ENCODE measurements at regions not wholly inside any gene's neighbourhood (a gene's known extent, or its start where the extent isn't known, plus 50 kb on each side); places are given as distances from the start of the nearest gene placed in this dataset.
A peak's percentile ranks its signal among the peaks of the same experiment; 100 is the strongest.

- Histone ChIP-seq H3K4me3 (ENCODE audit: low read depth in 1 of 2, low read length in 2 of 2) (no peak overlapping the region), H3K4me1 (ENCODE audit: control insufficient read depth in 1 of 2, insufficient read depth in 2 of 2, low read length in 2 of 2) (peaks cover 0 to 6% of the 10 kb centered on the region in 2 donors), H3K27me3 (ENCODE audit: low read depth, low read length) (no peaks in the 10 kb centered on the region), H3K36me3 (ENCODE audit: control insufficient read depth in 1 of 2, insufficient read depth in 2 of 2, low read length in 2 of 2) (no peaks in the 10 kb centered on the region), H3K9me3 (ENCODE audit: control insufficient read depth in 1 of 2, low read length in 2 of 2) (no peaks in the 10 kb centered on the region), H3K27ac (ENCODE audit: low read length) (peak overlapping the region; percentile 40)
Observed at GRCh38 chr15:39199076-39199475, 381.8 kb upstream of the THBS1 start.

GRCh38 chr15:39200586-39200985 is 380.3 kb upstream of the THBS1 start:
- no peaks in the 10 kb centered on the region for H3K36me3 ChIP-seq (ENCODE audit: control insufficient read depth in 1 of 2, insufficient read depth in 2 of 2, low read length in 2 of 2)
- H3K4me3 ChIP-seq (ENCODE audit: low read depth in 1 of 2, low read length in 2 of 2) = no peak overlapping the region
- peaks cover 0 to 10% of the 10 kb centered on the region in 2 donors for H3K4me1 ChIP-seq (ENCODE audit: control insufficient read depth in 1 of 2, insufficient read depth in 2 of 2, low read length in 2 of 2)
- H3K9me3 ChIP-seq (ENCODE audit: control insufficient read depth in 1 of 2, low read length in 2 of 2) = no peaks in the 10 kb centered on the region
- no peaks in the 10 kb centered on the region for H3K27me3 ChIP-seq (ENCODE audit: low read depth, low read length)
- H3K27ac ChIP-seq (ENCODE audit: low read length) = no peak overlapping the region

DNA sequence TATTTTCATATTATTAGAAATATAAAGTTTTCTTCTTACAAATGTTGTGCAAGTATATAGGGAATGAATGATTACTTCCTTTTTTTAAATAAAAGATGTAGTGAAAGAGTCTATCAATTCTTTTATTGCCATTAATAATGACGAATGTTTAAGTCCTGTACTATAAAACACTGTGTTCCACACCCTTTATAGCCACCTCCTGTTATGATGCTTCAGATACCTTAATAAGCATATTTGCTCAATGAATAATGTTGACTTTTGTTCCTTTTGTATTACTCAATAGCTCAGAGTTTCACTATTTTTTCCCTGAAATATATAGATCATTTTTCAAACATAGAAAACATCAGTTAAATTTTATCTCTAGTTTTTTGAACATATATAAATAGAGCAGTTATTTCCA is 378.2 kb upstream of the THBS1 start:
- H3K27me3 ChIP-seq (ENCODE audit: low read depth, low read length) = no peaks in the 10 kb centered on the region
- peaks cover 0 to 3% of the 10 kb centered on the region in 2 donors for H3K9me3 ChIP-seq (ENCODE audit: control insufficient read depth in 1 of 2, low read length in 2 of 2)
- H3K4me1 ChIP-seq (ENCODE audit: control insufficient read depth in 1 of 2, insufficient read depth in 2 of 2, low read length in 2 of 2) = peaks cover 0 to 10% of the 10 kb centered on the region in 2 donors
- no peak overlapping the region for H3K4me3 ChIP-seq (ENCODE audit: low read depth in 1 of 2, low read length in 2 of 2)
- no peaks in the 10 kb centered on the region for H3K36me3 ChIP-seq (ENCODE audit: control insufficient read depth in 1 of 2, insufficient read depth in 2 of 2, low read length in 2 of 2)
- H3K27ac ChIP-seq (ENCODE audit: low read length) = no peak overlapping the region

- no peaks in the 10 kb centered on the region for H3K27me3 ChIP-seq (ENCODE audit: low read depth, low read length)
- peaks cover 0 to 8% of the 10 kb centered on the region in 2 donors for H3K4me1 ChIP-seq (ENCODE audit: control insufficient read depth in 1 of 2, insufficient read depth in 2 of 2, low read length in 2 of 2)
- no peaks in the 10 kb centered on the region for H3K36me3 ChIP-seq (ENCODE audit: control insufficient read depth in 1 of 2, insufficient read depth in 2 of 2, low read length in 2 of 2)
- H3K9me3 ChIP-seq (ENCODE audit: control insufficient read depth in 1 of 2, low read length in 2 of 2) = peaks cover 0 to 4% of the 10 kb centered on the region in 2 donors
- H3K27ac ChIP-seq (ENCODE audit: low read length) = no peak overlapping the region
- H3K4me3 ChIP-seq (ENCODE audit: low read depth in 1 of 2, low read length in 2 of 2) = no peak overlapping the region
Observed at GRCh38 chr15:39204031-39204430, 376.8 kb upstream of the THBS1 start.

GRCh38 chr15:39205081-39205480 is 375.8 kb upstream of the THBS1 start:
- Histone ChIP-seq H3K4me3 (ENCODE audit: low read depth in 1 of 2, low read length in 2 of 2) (no peak overlapping the region), H3K9me3 (ENCODE audit: control insufficient read depth in 1 of 2, low read length in 2 of 2) (peaks cover 0 to 4% of the 10 kb centered on the region in 2 donors), H3K27ac (ENCODE audit: low read length) (no peak overlapping the region), H3K27me3 (ENCODE audit: low read depth, low read length) (no peaks in the 10 kb centered on the region), H3K36me3 (ENCODE audit: control insufficient read depth in 1 of 2, insufficient read depth in 2 of 2, low read length in 2 of 2) (no peaks in the 10 kb centered on the region), H3K4me1 (ENCODE audit: control insufficient read depth in 1 of 2, insufficient read depth in 2 of 2, low read length in 2 of 2) (peaks cover 0 to 4% of the 10 kb centered on the region in 2 donors)

GRCh38 chr15:39205506-39206371 is 375.1 kb upstream of the THBS1 start:
- peaks cover 0 to 4% of the 10 kb centered on the region in 2 donors for H3K9me3 ChIP-seq (ENCODE audit: control insufficient read depth in 1 of 2, low read length in 2 of 2)
- H3K27me3 ChIP-seq (ENCODE audit: low read depth, low read length) = no peaks in the 10 kb centered on the region
- no peaks in the 10 kb centered on the region for H3K36me3 ChIP-seq (ENCODE audit: control insufficient read depth in 1 of 2, insufficient read depth in 2 of 2, low read length in 2 of 2)
- H3K4me1 ChIP-seq (ENCODE audit: control insufficient read depth in 1 of 2, insufficient read depth in 2 of 2, low read length in 2 of 2) = peaks cover 0 to 4% of the 10 kb centered on the region in 2 donors
- no peak overlapping the region for H3K4me3 ChIP-seq (ENCODE audit: low read depth in 1 of 2, low read length in 2 of 2)
- H3K27ac ChIP-seq (ENCODE audit: low read length) = no peak overlapping the region

GRCh38 chr15:39207532-39208115 is 373.3 kb upstream of the THBS1 start:
- no peak overlapping the region for H3K27ac ChIP-seq (ENCODE audit: low read length)
- no peaks in the 10 kb centered on the region for H3K27me3 ChIP-seq (ENCODE audit: low read depth, low read length)
- H3K4me3 ChIP-seq (ENCODE audit: low read depth in 1 of 2, low read length in 2 of 2) = no peak overlapping the region
- peaks cover 0 to 4% of the 10 kb centered on the region in 2 donors for H3K4me1 ChIP-seq (ENCODE audit: control insufficient read depth in 1 of 2, insufficient read depth in 2 of 2, low read length in 2 of 2)
- peaks cover 0 to 9% of the 10 kb centered on the region in 2 donors for H3K9me3 ChIP-seq (ENCODE audit: control insufficient read depth in 1 of 2, low read length in 2 of 2)
- no peaks in the 10 kb centered on the region for H3K36me3 ChIP-seq (ENCODE audit: control insufficient read depth in 1 of 2, insufficient read depth in 2 of 2, low read length in 2 of 2)

GRCh38 chr15:39208187-39208586 is 372.7 kb upstream of the THBS1 start:
- Histone ChIP-seq H3K27me3 (ENCODE audit: low read depth, low read length) (no peaks in the 10 kb centered on the region), H3K36me3 (ENCODE audit: control insufficient read depth in 1 of 2, insufficient read depth in 2 of 2, low read length in 2 of 2) (no peaks in the 10 kb centered on the region), H3K27ac (ENCODE audit: low read length) (no peak overlapping the region), H3K4me1 (ENCODE audit: control insufficient read depth in 1 of 2, insufficient read depth in 2 of 2, low read length in 2 of 2) (peaks cover 0 to 6% of the 10 kb centered on the region in 2 donors), H3K9me3 (ENCODE audit: control insufficient read depth in 1 of 2, low read length in 2 of 2) (peaks cover 0 to 9% of the 10 kb centered on the region in 2 donors), H3K4me3 (ENCODE audit: low read depth in 1 of 2, low read length in 2 of 2) (no peak overlapping the region)

DNA sequence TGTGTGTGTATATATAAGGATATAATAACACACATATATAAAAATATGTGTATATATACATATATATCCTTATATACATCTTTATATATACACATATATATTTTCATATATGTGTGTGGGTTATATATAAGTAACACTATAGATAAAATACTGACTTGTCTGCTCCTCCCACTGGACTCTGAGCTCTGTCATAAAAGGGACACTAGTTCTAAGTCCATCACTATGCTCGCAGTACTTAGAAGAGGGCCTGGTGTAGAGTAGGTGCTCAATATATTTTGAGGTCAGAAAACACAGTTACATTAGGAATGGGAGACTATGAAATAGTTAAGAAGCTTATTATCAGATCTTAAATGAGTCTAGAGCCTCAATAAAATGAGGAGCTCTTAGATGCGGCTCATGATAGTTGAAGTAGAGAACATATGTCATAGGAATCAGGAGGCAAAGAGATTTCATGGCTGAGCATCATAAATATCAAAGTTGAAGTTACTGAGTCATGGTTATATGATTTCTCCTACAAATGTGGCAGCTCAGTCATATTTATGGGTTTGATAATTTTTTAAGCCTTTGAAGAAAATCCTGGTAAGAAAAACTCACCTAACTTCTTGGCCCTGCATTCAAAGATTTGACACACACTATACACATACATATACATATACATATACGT is 371.2 kb upstream of the THBS1 start:
- Histone ChIP-seq H3K4me1 (ENCODE audit: control insufficient read depth in 1 of 2, insufficient read depth in 2 of 2, low read length in 2 of 2) (peaks cover 0 to 8% of the 10 kb centered on the region in 2 donors), H3K36me3 (ENCODE audit: control insufficient read depth in 1 of 2, insufficient read depth in 2 of 2, low read length in 2 of 2) (no peaks in the 10 kb centered on the region), H3K9me3 (ENCODE audit: control insufficient read depth in 1 of 2, low read length in 2 of 2) (peaks cover 0 to 9% of the 10 kb centered on the region in 2 donors), H3K4me3 (ENCODE audit: low read depth in 1 of 2, low read length in 2 of 2) (no peak overlapping the region), H3K27me3 (ENCODE audit: low read depth, low read length) (no peaks in the 10 kb centered on the region), H3K27ac (ENCODE audit: low read length) (no peak overlapping the region)

DNA sequence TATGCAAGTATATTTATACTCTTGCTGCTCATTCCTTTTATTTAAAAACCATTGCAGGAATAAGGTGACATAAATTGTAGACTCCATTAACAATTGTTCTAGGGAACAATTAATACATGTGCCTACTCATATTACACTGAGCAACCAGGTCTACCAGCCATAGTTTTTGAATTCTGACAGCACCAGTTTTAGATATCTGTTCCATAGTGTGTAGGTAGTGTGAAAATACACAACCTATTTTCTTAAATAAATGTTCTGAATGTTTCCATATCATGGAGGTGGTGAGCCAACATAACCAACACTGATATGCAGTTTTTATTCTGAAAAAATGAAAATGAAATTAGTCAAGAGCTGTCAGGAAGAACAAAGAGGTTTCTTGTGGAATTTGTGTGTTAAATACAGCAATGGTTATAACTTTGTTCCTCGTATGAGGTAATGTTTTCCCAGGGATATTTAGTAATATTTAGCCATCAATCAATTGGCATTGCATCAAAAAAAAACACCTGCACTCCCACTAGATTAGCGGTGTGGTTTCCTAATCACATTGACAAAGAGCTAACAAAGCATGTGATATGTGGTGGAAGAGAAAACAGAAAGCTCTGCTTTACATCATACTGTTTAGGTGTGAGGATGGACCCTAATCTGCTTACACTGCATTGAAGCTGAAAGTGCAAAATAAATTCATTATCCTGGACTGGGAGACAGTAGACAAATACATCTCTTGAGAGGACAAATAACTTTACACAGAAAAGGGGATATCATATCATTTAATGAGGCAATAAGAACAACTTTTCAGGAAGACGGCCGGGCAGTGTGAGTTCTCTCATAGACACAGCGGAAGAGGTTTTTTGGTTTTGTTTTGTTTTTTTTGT is 369.5 kb upstream of the THBS1 start:
- no peak overlapping the region for H3K27ac ChIP-seq (ENCODE audit: low read length)
- peaks cover 0 to 4% of the 10 kb centered on the region in 2 donors for H3K4me1 ChIP-seq (ENCODE audit: control insufficient read depth in 1 of 2, insufficient read depth in 2 of 2, low read length in 2 of 2)
- no peak overlapping the region for H3K4me3 ChIP-seq (ENCODE audit: low read depth in 1 of 2, low read length in 2 of 2)
- peaks cover 0 to 9% of the 10 kb centered on the region in 2 donors for H3K9me3 ChIP-seq (ENCODE audit: control insufficient read depth in 1 of 2, low read length in 2 of 2)
- H3K36me3 ChIP-seq (ENCODE audit: control insufficient read depth in 1 of 2, insufficient read depth in 2 of 2, low read length in 2 of 2) = no peaks in the 10 kb centered on the region
- H3K27me3 ChIP-seq (ENCODE audit: low read depth, low read length) = no peaks in the 10 kb centered on the region

All from muscle layer of duodenum (tissue), 2 donors.